IPS-NIHi11 (cell line): ENCODE measurements at regions not wholly inside any gene's neighbourhood (a gene's known extent, or its start where the extent isn't known, plus 50 kb on each side); places are given as distances from the start of the nearest gene placed in this dataset.

ENCODE experiments used
- DNase-seq: peaks from one replicate; pipeline ENCODE4 v3.0.0; 2012; ENCODE audit warnings: mixed read lengths, low spot score

- no peak for DNase-seq
Observed at GRCh38 chr10:78393094-78393493, 359.4 kb downstream of the RPS24 start.

- DNase-seq: no peak
Observed at GRCh38 chr10:78394047-78394446, 360.4 kb downstream of the RPS24 start.

- no peak for DNase-seq
Observed at GRCh38 chr10:78395162-78395561, 361.5 kb downstream of the RPS24 start.

- no peak for DNase-seq
Observed at GRCh38 chr10:78396754-78397153, 363.1 kb downstream of the RPS24 start.

- no peak for DNase-seq
Observed at GRCh38 chr10:78397786-78398185, 364.1 kb downstream of the RPS24 start.

- DNase-seq: no peak
Observed at GRCh38 chr10:78398382-78398781, 364.7 kb downstream of the RPS24 start.

GRCh38 chr10:78401624-78402367, 368.1 kb downstream of the RPS24 start:
- DNase-seq: no peak

- no peak for DNase-seq
Observed at GRCh38 chr10:78402591-78402990, 368.9 kb downstream of the RPS24 start.

- no peak for DNase-seq
Observed at GRCh38 chr10:78403781-78404180, 370.1 kb downstream of the RPS24 start.

- DNase-seq: no peak
Observed at GRCh38 chr10:78404296-78404695, 370.6 kb downstream of the RPS24 start.

GRCh38 chr10:78405231-78405630, 371.6 kb downstream of the RPS24 start:
- DNase-seq: no peak

GRCh38 chr10:78405736-78406135, 372.1 kb downstream of the RPS24 start:
- DNase-seq: no peak

GRCh38 chr10:78406648-78407008, 373.0 kb downstream of the RPS24 start:
- no peak for DNase-seq

GRCh38 chr10:78407009-78407711, 373.5 kb downstream of the RPS24 start:
- DNase-seq: peak; percentile 95

GRCh38 chr10:78407966-78408365, 374.3 kb downstream of the RPS24 start:
- no peak for DNase-seq

GRCh38 chr10:78408671-78409472, 375.2 kb downstream of the RPS24 start:
- no peak for DNase-seq

- DNase-seq: no peak
Observed at GRCh38 chr10:78410046-78410965, 376.6 kb downstream of the RPS24 start.

GRCh38 chr10:78411716-78412115, 378.1 kb downstream of the RPS24 start:
- no peak for DNase-seq

GRCh38 chr10:78412605-78413004, 378.9 kb downstream of the RPS24 start:
- no peak for DNase-seq

- DNase-seq: no peak
Observed at GRCh38 chr10:78413076-78414055, 379.7 kb downstream of the RPS24 start.

GRCh38 chr10:78414380-78414779, 380.7 kb downstream of the RPS24 start:
- no peak for DNase-seq
